Endodermal cell (in vitro differentiated cells): ENCODE measurements at regions not wholly inside any gene's neighbourhood (a gene's known extent, or its start where the extent isn't known, plus 50 kb on each side); places are given as distances from the start of the nearest gene placed in this dataset.

Experiments
- DNase-seq: peaks from one replicate; pipeline ENCODE4 v3.0.0-alpha.2; 2017
- H3K27ac ChIP-seq: 2 replicates; pipeline ENCODE4 v1.5.1; 2013; ENCODE audit warnings: mild to moderate bottlenecking, low read depth, low read length, moderate library complexity
- H3K27me3 ChIP-seq: 2 replicates; pipeline ENCODE4 v1.6.1; 2013; ENCODE audit warnings: mild to moderate bottlenecking, low read length, moderate library complexity; ENCODE audit not compliant: insufficient read depth, control insufficient read depth, poor library complexity, severe bottlenecking
- H3K36me3 ChIP-seq: 2 replicates; pipeline ENCODE4 v1.7.0; 2013; ENCODE audit warnings: mild to moderate bottlenecking, low read length, moderate library complexity; ENCODE audit not compliant: control insufficient read depth, insufficient read depth
- H3K4me1 ChIP-seq: one replicate; pipeline ENCODE4 v1.7.0; 2013; ENCODE audit warnings: low read length; ENCODE audit not compliant: control insufficient read depth, insufficient read depth
- H3K4me3 ChIP-seq: 2 replicates; pipeline ENCODE4 v1.5.1; 2013; ENCODE audit warnings: mild to moderate bottlenecking, low read length, moderate library complexity
- H3K9ac ChIP-seq: 2 replicates; pipeline ENCODE4 v1.6.1; 2013; ENCODE audit warnings: mild to moderate bottlenecking, low read length, moderate library complexity; ENCODE audit not compliant: poor library complexity, severe bottlenecking; ENCODE audit errors: extremely low read depth
- H3K9me3 ChIP-seq: 2 replicates; pipeline ENCODE4 v1.6.1; 2013; ENCODE audit warnings: mild to moderate bottlenecking, low read length, moderate library complexity; ENCODE audit not compliant: control insufficient read depth
- H3K27ac Mint-ChIP-seq: 2 replicates; pipeline ENCODE4 v1.8.0; 2020; ENCODE audit warnings: mixed read lengths
- H3K27me3 Mint-ChIP-seq: 2 replicates; pipeline ENCODE4 v1.8.0; 2021; ENCODE audit warnings: mild to moderate bottlenecking, mixed read lengths; ENCODE audit not compliant: insufficient read depth
- H3K36me3 Mint-ChIP-seq: 2 replicates; pipeline ENCODE4 v1.8.0; 2020; ENCODE audit warnings: low read depth, mixed read lengths
- H3K4me1 Mint-ChIP-seq: 2 replicates; pipeline ENCODE4 v1.8.0; 2020; ENCODE audit warnings: mixed read lengths
- H3K4me3 Mint-ChIP-seq: 2 replicates; pipeline ENCODE4 v1.8.0; 2020; ENCODE audit warnings: mild to moderate bottlenecking, moderate library complexity, mixed read lengths
- H3K9me3 Mint-ChIP-seq: 2 replicates; pipeline ENCODE4 v1.8.0; 2020; ENCODE audit warnings: mild to moderate bottlenecking, mixed read lengths
- CTCF ChIP-seq: fragments of 200-600 bp; sonication (generic); conservative IDR thresholded peaks from 2 replicates; pipeline ENCODE4 v1.5.0; 2021; ENCODE audit warnings: antibody characterized with exemption, mild to moderate bottlenecking
- WGBS, 2 experiments: methylation state at CpG; one replicate each; pipeline versions ENCODE4 v1.1.5 to v1.1.7; 2013; ENCODE audit warnings: missing lambda C conversion rate in 2 of 2, mixed read lengths in 1 of 2; ENCODE audit not compliant: insufficient coverage in 1 of 2, insufficient read length in 1 of 2; 5-methylcytosine and 5-hydroxymethylcytosine counted together

- Mint-ChIP-seq H3K9me3 (no peaks in the 10 kb centered on the region), H3K36me3 (no peaks in the 10 kb centered on the region), H3K4me3 (no peak overlapping the region), H3K4me1 (peaks cover 4% of the 10 kb centered on the region), H3K27me3 (no peaks in the 10 kb centered on the region), H3K27ac (no peak overlapping the region)
- no peaks in the 10 kb centered on the region for H3K27me3 ChIP-seq
- H3K36me3 ChIP-seq: no peaks in the 10 kb centered on the region
- WGBS, 2 experiments: 90 to 95% methylated on average over 4 to 8 of the region's 8 CpGs
- TF ChIP-seq CTCF: no peak
- H3K4me3 ChIP-seq: no peak overlapping the region
- no peak overlapping the region for H3K9ac ChIP-seq
- no peak overlapping the region for H3K27ac ChIP-seq
- no peak for DNase-seq
- H3K4me1 ChIP-seq: no peaks in the 10 kb centered on the region
- no peaks in the 10 kb centered on the region for H3K9me3 ChIP-seq
Observed at GRCh38 chr10:71036297-71036966, 148.1 kb upstream of the PCBD1 start.

GRCh38 chr10:71038091-71038633 is 149.8 kb upstream of the PCBD1 start:
- no peak overlapping the region for H3K9ac ChIP-seq
- H3K27me3 ChIP-seq: no peaks in the 10 kb centered on the region
- H3K36me3 Mint-ChIP-seq: no peaks in the 10 kb centered on the region
- no peak for TF ChIP-seq CTCF
- H3K27ac ChIP-seq: no peak overlapping the region
- H3K4me3 ChIP-seq: no peak overlapping the region
- no peak for DNase-seq
- 77 to 79% methylated on average over 2 to 3 of the region's 3 CpGs for WGBS, 2 experiments
- no peaks in the 10 kb centered on the region for H3K9me3 ChIP-seq
- H3K27ac Mint-ChIP-seq: no peak overlapping the region
- H3K4me3 Mint-ChIP-seq: no peak overlapping the region
- peaks cover 4% of the 10 kb centered on the region for H3K4me1 Mint-ChIP-seq
- H3K9me3 Mint-ChIP-seq: no peaks in the 10 kb centered on the region
- no peaks in the 10 kb centered on the region for H3K4me1 ChIP-seq
- no peaks in the 10 kb centered on the region for H3K27me3 Mint-ChIP-seq
- H3K36me3 ChIP-seq: no peaks in the 10 kb centered on the region

GRCh38 chr10:71038921-71039320 is 150.6 kb upstream of the PCBD1 start:
- no peaks in the 10 kb centered on the region for H3K36me3 ChIP-seq
- no peak overlapping the region for H3K4me3 ChIP-seq
- no peak for DNase-seq
- TF ChIP-seq CTCF: no peak
- no peaks in the 10 kb centered on the region for H3K4me1 ChIP-seq
- Mint-ChIP-seq H3K9me3 (no peaks in the 10 kb centered on the region), H3K36me3 (no peaks in the 10 kb centered on the region), H3K27me3 (no peaks in the 10 kb centered on the region), H3K27ac (no peak overlapping the region), H3K4me3 (no peak overlapping the region), H3K4me1 (peaks cover 4% of the 10 kb centered on the region)
- no peak overlapping the region for H3K27ac ChIP-seq
- H3K9ac ChIP-seq: no peak overlapping the region
- 91 to 93% methylated on average over 2 of the region's 2 CpGs for WGBS, 2 experiments
- H3K27me3 ChIP-seq: no peaks in the 10 kb centered on the region
- H3K9me3 ChIP-seq: no peaks in the 10 kb centered on the region
